Skeletal muscle tissue (tissue), 3 donors: ENCODE measurements at regions not wholly inside any gene's neighbourhood (a gene's known extent, or its start where the extent isn't known, plus 50 kb on each side); places are given as distances from the start of the nearest gene placed in this dataset.

Source experiments
- H3K27ac ChIP-seq: one replicate; pipeline ENCODE4 v1.7.0; 2013; ENCODE audit warnings: mild to moderate bottlenecking, low read depth, low read length, inconsistent platforms
- H3K27me3 ChIP-seq, 3 donors: one replicate each; pipeline ENCODE4 v1.7.0; 2013; ENCODE audit warnings: low read length in 3 of 3; ENCODE audit not compliant: control insufficient read depth in 3 of 3, insufficient read depth in 3 of 3
- H3K36me3 ChIP-seq, 3 donors: one replicate each; pipeline ENCODE4 v1.7.0; 2013; ENCODE audit warnings: low read length in 3 of 3; ENCODE audit not compliant: control insufficient read depth in 3 of 3, insufficient read depth in 3 of 3
- H3K4me1 ChIP-seq, 3 donors: one replicate each; pipeline ENCODE4 v1.7.0; 2013; ENCODE audit warnings: low read length in 3 of 3, mild to moderate bottlenecking in 3 of 3; ENCODE audit not compliant: control insufficient read depth in 3 of 3, insufficient read depth in 3 of 3
- H3K4me3 ChIP-seq, 3 donors: one replicate each; pipeline ENCODE4 v1.7.0; 2013; ENCODE audit warnings: low read length in 3 of 3
- H3K9ac ChIP-seq, 3 donors: one replicate each; pipeline ENCODE4 v1.7.0; 2013; ENCODE audit warnings: low read length in 3 of 3, mild to moderate bottlenecking in 3 of 3, moderate library complexity in 2 of 3, low read depth in 1 of 3
- H3K9me3 ChIP-seq, 3 donors: one replicate each; pipeline ENCODE4 v1.7.0; 2013; ENCODE audit warnings: low read length in 3 of 3; ENCODE audit not compliant: control insufficient read depth in 3 of 3
- donor health status: Osteomylitis.

DNA sequence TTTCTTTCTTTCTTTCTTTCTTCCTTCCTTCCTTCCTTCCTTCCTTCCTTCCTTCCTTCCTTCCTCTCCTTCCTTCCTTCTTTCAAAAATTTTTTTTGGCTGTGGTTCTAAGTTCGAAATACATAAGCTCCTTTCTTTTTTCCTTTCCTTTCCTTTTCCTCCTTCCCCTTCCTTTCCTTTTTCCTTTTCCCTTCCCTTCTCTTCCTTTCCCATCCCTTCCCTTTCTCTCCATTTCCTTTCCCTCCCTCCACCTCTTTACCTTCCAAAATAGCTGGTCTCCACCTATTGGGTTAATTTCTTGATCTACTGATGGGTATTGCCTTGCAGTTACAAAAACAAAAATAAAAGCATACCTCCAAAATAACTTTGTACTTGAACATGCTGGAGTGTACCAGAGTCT lies 73.4 kb upstream of the GPRIN3 start:
- H3K9me3 ChIP-seq = no peaks in the 10 kb centered on the region
- H3K27ac ChIP-seq = no peak overlapping the region
- H3K36me3 ChIP-seq = no peaks in the 10 kb centered on the region
- H3K4me1 ChIP-seq = no peaks in the 10 kb centered on the region
- H3K4me3 ChIP-seq = no peak overlapping the region
- no peak overlapping the region for H3K9ac ChIP-seq
- H3K27me3 ChIP-seq = no peaks in the 10 kb centered on the region

DNA sequence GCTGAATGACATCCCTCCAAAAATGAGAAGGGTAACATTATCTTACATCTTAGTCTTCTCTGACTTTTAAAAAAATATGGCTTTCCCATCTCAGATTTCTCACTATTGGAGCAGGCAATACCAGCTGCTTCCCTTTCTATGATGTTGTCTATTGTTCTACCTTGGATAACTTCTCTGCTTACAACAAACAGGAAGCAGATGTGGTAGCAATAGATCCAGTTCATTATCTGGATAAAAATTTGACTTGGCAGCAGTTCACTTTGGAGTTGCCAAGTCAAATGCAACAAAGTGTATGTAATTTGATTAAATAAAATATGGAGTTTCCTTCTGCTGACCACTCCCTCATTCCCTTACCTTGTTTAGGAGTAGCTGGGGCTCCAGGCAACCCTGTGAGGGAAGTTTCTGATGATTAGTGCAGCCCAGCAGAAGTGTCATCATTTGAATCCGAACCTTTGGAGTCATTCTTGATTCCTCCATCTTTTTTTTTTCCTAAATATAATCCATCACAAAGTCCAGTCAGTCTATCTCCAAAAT lies 72.0 kb upstream of the GPRIN3 start:
- Histone ChIP-seq H3K4me3 (no peak overlapping the region), H3K9ac (no peak overlapping the region), H3K36me3 (no peaks in the 10 kb centered on the region), H3K27me3 (no peaks in the 10 kb centered on the region), H3K27ac (no peak overlapping the region), H3K9me3 (no peaks in the 10 kb centered on the region), H3K4me1 (no peaks in the 10 kb centered on the region)

DNA sequence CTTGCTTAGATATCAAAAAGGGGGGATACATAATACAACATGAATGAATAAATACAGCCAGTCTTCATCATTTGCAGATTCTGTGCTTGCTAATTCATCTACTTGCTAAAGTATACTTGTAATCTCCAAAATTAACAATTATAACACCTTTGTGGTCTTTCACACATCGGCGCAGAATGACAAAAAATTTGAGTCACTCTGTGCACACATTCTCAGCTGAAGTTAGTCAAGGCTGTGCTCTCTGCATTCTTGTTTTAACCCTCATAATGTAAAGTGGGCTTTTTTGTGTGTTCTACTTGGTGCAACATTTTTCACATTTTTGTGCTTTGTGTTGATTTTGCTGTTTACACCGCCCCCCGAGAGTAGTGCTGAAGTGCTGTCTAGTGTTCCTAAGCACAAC lies 65.8 kb upstream of the GPRIN3 start:
- Histone ChIP-seq H3K9me3 (no peaks in the 10 kb centered on the region), H3K4me3 (no peak overlapping the region), H3K27me3 (no peaks in the 10 kb centered on the region), H3K4me1 (no peaks in the 10 kb centered on the region), H3K9ac (no peak overlapping the region), H3K27ac (no peak overlapping the region), H3K36me3 (no peaks in the 10 kb centered on the region)

DNA sequence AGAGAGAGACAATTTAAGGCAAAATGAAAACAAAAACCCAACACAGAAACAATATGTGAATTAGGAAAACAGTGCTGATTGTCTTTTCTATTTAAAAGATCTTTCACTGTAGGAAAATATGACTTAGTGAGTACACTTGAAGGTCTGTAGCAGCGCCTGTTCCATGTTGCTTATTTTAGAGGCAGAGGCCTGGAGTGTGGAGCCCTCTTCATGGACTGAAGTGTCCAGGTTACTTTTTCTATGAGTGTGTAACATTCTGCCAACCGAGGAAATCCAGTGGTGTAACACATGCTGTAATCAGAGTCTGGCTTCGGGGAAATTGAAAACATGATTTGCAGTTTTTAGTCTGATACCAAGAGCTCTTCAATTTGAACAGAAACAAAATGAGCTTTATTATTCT lies 64.0 kb upstream of the GPRIN3 start:
- Histone ChIP-seq H3K4me3 (no peak overlapping the region), H3K9ac (no peak overlapping the region), H3K27ac (no peak overlapping the region), H3K27me3 (no peaks in the 10 kb centered on the region), H3K9me3 (no peaks in the 10 kb centered on the region), H3K4me1 (no peaks in the 10 kb centered on the region), H3K36me3 (no peaks in the 10 kb centered on the region)

DNA sequence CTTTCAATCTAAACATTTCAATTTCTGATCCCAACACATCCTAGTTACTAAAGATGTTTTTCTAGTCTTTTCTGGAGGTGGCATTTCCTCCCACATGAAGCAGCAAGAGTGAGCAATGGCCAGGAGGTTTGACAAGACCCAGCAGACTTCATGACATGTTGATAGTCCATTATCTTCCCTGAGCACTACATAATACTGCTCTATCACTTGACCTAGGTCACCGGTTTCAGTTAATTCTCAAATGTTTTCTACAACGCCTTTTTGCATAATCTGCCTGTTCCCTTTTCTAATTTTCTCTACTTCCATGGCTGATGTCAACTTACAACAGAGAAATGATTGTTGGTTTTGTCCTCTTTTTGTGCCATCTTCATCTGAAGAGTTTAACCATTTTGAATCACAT lies 62.0 kb upstream of the GPRIN3 start:
- H3K9ac ChIP-seq = no peak overlapping the region
- no peaks in the 10 kb centered on the region for H3K36me3 ChIP-seq
- no peak overlapping the region for H3K4me3 ChIP-seq
- no peaks in the 10 kb centered on the region for H3K27me3 ChIP-seq
- no peaks in the 10 kb centered on the region for H3K4me1 ChIP-seq
- H3K9me3 ChIP-seq = no peaks in the 10 kb centered on the region
- no peak overlapping the region for H3K27ac ChIP-seq

DNA sequence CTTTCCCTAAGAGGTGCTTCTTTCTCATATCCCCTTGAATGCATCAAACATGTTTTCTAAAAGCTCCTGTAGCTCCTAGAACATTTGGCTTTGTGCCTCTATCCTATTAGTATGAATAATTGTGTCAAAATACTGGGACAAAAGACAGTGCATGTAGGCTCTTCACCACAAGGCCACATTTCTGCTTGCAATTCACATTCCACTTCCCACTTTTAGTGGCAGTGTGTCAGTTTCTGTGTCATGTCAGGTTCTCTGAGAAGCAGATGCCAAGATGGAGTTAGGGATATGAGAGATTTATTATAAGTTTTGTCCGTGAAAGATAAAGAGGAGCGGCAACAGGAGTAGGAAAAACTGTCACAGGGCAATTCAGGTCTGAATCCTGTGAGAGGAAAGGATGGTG lies 61.3 kb upstream of the GPRIN3 start:
- Histone ChIP-seq H3K9ac (no peak overlapping the region), H3K27me3 (no peaks in the 10 kb centered on the region), H3K4me1 (no peaks in the 10 kb centered on the region), H3K27ac (no peak overlapping the region), H3K4me3 (no peak overlapping the region), H3K36me3 (no peaks in the 10 kb centered on the region), H3K9me3 (no peaks in the 10 kb centered on the region)

DNA sequence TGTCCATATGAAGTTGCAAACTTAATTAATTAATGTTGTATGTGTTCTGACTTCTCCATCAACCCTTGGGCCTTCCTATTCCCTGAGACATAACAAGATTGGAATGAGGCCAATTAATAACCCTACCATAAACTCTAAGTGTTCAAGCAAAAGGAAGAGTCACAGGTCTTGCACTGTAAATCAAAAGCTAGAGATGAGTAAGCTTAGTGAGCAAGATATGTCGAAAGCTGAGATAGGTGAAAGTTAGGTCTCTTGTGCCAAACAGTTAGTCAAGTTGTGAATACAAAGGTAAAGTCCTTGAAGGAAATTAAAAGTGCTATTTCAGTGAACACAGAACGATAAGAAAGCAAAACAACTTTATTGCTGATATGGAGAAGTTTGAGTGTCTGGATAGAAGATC lies 58.2 kb upstream of the GPRIN3 start:
- Histone ChIP-seq H3K9ac (no peak overlapping the region), H3K4me1 (no peaks in the 10 kb centered on the region), H3K36me3 (no peaks in the 10 kb centered on the region), H3K27me3 (no peaks in the 10 kb centered on the region), H3K27ac (no peak overlapping the region), H3K4me3 (no peak overlapping the region), H3K9me3 (no peaks in the 10 kb centered on the region)

DNA sequence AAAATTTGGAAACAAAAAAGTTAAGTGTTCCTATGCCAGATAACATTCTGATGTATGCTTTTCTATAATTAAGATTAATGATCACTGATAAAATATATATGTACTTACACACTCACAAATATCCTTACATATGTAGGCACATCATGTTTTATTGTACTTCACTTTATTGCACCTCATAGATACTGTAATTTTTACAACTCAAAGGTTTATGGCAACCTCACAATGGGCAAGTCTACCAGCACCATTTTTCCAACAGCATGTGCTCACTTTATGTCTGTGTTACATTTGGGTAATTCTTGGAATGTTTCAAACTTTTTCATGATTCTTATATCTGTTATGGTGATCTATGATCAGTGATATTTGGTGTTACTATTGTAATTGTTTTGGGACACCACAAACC lies 57.8 kb upstream of the GPRIN3 start:
- Histone ChIP-seq H3K4me1 (no peaks in the 10 kb centered on the region), H3K27ac (no peak overlapping the region), H3K27me3 (no peaks in the 10 kb centered on the region), H3K9me3 (no peaks in the 10 kb centered on the region), H3K9ac (no peak overlapping the region), H3K4me3 (no peak overlapping the region), H3K36me3 (no peaks in the 10 kb centered on the region)

DNA sequence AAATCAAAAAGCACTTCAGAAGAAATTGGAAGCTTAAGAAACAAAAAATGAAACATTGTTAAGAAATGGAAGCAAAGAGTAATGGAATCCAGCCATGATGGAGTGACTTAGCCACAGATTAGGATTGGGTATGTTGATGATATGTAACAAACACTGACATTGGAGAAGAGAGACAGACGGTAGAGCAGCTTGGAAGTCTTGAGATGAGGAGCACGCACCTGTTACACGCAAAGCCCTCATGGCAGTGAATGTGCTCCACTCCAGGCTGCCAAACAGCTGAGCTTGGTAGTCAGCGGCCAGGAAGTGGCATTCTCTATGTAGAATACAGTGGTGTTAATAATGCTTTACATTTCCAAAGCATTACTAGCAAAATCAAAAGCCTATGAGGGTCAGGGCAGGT lies 56.9 kb upstream of the GPRIN3 start:
- H3K9me3 ChIP-seq = no peaks in the 10 kb centered on the region
- H3K4me3 ChIP-seq = no peak overlapping the region
- H3K27me3 ChIP-seq = no peaks in the 10 kb centered on the region
- H3K27ac ChIP-seq = no peak overlapping the region
- no peak overlapping the region for H3K9ac ChIP-seq
- H3K4me1 ChIP-seq = no peaks in the 10 kb centered on the region
- no peaks in the 10 kb centered on the region for H3K36me3 ChIP-seq

DNA sequence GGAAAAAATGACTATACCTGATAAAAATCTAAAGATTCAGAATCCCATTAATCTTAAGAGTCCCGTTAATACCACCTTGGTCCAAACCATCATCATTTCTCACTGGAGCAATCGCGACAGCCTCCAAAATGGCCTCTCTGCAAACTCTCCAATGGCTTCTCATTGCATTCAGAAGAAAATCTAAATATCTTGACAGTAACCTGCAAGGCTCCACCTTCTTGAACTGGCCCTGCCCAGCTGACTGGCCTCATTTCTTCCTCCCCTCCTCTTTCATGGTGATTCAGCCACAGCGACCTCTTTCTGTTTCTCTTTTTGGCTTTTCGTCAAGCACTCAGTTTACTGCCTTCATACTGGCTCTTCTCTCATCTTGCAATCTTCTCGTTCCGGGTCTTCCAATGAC lies 56.2 kb upstream of the GPRIN3 start:
- H3K4me3 ChIP-seq = no peak overlapping the region
- H3K9ac ChIP-seq = no peak overlapping the region
- H3K27me3 ChIP-seq = no peaks in the 10 kb centered on the region
- H3K36me3 ChIP-seq = no peaks in the 10 kb centered on the region
- H3K9me3 ChIP-seq = no peaks in the 10 kb centered on the region
- no peak overlapping the region for H3K27ac ChIP-seq
- H3K4me1 ChIP-seq = no peaks in the 10 kb centered on the region
